NCI-H2196 treated with DMSO at 0.1 percent for 48 hours (cell line): ENCODE measurements at regions not wholly inside any gene's neighbourhood (a gene's known extent, or its start where the extent isn't known, plus 50 kb on each side); places are given as distances from the start of the nearest gene placed in this dataset.
"Not testable (repeated sequence)": the region's sequence is repeated elsewhere in the genome, so short reads cannot be mapped to it uniquely, and the experiment has no call there.

Experiments
- DNase-seq: peaks from one replicate; lab custom pipeline; 2025; ENCODE audit not compliant: unreplicated experiment; lab: John Stamatoyannopoulos, UW

DNA sequence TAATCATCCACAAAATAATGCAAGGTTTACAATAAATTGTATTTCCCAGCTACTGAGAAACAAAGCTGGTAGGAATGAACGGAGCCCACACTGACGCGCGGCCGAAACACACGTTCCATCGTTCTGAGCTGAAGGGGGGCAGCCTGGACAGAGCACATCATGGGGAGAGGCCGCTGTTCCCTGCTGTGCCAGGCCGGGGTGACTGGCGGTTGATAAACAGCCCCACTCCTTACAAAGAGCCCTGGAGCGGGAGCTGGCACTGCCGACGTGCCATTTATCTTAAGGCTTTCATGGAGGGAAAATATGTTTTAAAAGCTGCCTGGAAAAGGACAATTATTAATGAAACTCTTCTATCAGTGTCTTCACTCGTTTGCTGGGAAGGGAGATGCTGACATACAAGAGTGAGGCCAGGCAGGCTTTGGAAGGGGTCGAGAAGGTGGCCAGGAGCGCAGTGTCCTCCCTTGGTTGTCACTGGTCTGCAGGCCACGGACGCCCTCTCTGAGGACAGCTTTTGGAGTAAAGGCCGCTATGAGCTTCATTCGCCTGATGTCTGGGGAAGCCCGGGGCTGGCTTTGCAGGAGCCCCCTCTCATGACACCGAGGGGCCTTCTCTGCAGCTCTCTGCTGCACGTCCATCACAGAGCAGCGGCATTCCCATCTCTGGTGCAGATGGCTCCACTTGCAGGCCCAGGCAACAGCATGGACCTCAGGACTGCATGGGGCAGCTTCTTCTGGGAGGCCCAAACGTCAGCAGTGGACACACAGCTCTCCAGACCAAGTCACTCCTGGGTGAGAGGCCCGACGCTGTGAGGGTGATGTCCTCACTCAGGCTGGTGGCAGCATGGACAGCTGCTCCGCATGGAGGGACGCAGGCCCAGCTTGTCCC, 355.3 kb upstream of the SFSWAP start:
- DNase-seq: no peak

DNA sequence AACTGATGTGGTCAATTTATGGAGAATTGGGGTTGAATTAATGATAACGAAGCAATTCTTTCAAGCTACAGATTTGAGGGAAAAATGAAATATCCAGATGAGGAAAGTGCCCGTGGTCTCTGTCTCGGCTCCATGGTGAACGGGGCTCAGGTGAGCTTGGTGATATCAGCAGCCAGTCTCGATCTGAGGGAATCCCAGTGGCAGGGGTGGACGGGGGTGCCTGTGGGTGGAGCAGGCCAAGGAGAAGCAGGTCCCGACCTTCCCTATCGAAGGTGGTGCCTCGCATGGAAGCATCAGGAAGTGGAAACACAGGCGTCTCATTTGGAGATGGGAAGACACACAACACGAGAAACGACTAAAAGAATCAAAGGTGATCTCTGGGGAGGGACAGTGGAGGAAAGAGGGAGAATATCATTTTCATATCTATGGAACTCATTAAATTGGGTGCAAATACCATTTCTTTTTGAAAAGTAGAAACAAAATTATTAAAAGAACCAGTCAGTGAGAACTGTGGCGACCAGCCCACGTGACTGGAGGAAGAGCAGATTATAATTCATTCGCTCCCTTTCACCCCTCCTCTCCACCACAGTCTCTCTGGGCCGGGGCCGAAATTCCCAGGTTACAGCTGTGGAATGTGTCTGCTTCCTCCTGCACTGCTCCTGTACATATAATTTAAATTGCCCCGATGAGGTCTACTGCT, 354.3 kb upstream of the SFSWAP start:
- DNase-seq: no peak

DNA sequence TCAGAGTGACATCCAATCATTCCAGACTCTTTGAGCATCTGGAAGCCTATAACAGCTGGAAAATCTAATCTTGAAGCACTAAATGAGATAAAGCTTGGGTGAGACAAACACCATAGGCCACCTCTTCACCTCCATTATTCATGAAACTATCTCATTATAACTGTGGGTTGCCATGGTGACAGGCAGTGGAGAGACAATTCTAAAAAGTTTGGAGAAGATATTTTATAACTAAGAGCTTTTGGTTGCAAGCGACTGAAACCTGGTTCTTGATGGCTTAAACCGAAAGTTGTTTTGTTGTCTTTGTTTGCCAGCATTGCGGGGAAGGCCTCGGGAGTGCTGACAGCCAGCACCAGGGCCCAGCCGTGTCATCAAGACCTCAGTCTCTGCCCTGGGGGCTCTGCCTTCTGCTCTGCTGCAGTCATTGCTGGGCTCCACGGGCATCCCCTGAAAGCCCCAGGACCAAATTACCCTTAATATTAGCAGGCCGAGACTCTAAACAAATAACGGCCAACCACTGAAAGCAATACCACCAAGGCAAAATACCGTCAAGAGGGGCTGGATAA, 353.6 kb upstream of the SFSWAP start:
- no peak for DNase-seq

DNA sequence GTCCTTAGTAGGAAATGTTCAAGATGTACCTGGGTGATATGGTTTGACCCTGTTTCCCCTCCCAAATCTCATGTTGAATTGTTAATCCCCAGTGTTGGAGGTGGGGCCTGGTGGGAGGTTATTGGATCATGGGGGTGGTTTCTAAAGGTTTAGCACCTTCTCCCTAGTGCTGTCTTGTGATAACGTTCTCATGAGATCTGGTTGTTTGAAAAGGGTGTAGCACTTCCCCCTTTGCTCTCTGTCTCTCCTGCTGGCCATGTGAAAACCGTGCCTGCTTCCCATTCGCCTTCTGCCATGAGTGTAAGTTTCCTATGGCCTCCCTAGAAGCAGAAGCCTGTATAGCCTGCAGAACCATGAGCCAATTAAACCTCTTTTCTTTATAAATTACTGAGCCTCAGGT, 353.0 kb upstream of the SFSWAP start:
- no peak for DNase-seq

DNA sequence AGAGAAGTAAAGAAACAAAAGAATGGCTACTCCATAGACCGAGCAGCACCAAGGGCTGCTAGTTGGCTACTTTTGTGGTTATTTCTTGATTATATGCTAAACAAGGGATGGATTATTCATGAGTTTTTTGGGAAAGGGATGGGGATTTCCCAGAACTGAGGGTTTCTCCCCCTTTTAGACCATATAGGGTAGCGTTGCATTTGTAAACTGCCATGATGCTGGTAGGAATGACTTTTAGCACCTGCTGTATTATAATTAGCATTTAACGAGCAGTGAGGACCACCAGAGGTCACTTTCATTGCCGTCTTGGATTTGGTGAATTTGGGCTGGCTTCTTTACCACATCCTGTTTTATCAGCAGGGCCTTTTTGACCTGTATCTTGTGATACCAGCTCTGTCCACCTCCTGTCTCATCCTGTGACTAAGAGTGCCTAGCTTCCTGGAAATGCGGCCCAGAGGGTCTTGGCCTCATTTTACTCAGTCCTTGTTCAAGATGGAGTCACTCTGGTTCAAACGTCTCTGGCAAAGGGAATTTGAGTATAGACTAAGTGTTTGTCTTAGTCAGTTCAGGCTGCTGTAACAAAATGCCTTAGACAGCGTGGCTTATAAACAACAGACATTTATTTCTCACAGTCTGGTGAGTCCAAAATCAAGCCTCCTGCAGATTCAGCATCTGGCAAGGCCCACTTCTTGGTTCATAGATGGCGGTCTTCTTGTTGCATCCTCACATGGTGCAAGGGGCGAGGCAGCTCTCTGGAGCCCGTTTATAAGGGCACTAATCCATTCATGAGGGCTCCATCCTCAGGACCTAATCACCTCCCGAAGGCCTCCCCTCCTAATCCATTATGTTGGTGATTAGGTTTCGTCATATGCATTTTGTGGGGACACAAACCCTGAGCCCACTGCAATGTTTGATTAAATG, 348.3 kb upstream of the SFSWAP start:
- no peak for DNase-seq

DNA sequence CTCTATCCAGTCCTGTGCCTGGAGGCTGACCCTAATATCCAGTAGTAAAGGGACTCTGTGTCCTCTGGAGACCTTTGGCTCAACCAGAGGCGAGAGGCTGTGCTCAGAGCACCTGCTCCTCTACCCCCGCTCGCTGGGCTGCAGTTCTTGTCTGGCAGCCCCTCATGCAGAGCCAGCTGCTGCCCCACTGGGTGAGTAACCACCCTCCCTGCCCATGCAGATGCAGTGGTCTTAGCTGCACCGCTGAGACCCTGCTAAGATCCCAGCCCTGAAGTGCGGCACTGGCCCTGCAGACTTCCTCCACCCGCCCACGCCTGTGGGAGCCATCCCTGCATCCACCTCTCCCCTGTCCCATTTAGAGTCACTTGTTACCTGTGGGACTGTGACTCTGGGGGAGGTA, 347.5 kb upstream of the SFSWAP start:
- no peak for DNase-seq

DNA sequence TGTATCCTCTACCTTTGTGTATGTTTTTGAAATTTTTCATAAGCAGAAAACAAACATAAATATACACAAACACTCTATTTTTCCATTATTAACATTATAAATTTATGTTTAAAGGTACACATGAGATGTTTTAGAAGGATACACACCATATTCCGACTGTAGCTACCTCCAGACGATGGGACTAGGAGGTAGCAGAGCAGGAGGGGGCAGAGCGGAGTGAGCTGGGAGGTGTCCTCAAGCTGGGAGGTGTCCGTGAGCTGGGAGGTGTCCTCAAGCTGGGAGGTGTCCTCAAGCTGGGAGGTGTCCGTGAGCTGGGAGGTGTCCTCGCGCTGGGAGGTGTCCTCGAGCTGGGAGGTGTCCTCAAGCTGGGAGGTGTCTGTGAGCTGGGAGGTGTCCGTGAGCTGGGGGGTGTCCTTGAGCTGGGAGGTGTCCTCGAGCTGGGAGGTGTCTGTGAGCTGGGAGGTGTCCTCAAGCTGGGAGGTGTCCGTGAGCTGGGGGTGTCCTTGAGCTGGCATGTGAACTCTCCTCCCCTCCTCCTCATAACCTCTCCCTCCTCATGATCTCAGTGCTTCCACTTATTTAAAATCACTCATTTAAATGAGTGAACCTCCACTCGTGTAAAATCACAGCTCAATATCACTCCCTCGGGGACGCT, 346.9 kb upstream of the SFSWAP start:
- DNase-seq: no peak

DNA sequence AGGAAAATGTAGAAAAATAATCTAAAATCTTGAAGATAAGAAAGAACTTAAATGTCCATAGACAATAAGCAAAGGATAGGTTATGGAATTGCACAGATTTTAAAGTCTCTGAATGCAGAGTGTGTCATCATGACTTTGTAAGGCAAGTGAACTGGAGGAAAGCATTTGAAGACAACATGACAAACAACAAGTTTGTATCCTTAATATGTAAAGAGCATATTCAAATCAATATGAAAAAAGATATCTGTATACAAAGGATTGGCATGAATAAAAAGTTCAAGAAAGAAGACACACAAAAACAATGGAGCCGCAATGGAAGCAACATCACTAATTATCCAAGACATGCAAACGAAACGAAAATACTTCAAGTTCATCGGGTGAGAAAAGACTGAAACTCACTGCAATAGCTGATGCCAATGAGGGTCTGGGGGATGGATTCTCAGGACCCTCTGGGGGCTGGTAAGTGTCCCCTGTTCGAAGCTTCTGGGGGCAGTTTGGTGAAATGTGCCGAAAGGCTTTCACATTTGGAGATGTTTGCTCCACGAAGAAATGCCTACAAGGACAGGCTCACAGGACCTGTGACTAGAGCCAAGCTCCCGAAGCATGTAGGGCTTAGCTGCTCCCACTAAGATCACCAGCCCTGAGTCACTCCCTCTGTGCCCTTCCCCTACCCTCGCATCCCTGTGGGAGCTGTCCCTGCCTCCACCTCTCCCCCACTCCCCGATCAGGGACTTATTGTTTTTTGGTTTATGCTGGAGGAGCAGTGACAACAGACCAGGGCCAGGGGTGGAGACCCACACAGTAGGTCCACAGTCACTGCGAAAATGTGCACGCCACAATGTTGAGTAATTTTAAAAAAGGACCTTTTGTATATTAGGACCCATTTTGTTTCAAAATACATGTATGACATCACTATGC, 345.7 kb upstream of the SFSWAP start:
- no peak for DNase-seq

DNA sequence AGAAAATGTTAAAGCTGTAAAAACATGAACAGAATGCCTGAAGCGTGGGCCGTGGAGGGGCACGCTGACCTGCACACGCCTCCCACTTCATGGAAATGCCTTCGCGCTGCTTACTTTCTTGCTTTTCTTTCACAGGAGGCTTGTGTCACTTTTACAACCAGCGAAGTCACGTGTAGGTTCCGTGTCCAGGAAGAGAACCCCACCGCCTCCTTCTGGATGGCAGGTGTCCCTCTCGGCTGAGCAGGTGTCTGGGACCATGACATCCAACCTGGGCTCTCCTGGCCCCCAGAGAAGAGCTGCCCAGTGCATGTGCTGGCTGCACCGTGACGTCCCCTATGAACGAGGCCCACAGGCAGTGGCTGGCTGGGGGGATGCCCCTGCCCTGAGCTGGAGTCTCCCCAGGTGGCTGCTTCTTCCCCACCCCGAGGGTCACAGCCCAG, 345.0 kb upstream of the SFSWAP start:
- DNase-seq: no peak

DNA sequence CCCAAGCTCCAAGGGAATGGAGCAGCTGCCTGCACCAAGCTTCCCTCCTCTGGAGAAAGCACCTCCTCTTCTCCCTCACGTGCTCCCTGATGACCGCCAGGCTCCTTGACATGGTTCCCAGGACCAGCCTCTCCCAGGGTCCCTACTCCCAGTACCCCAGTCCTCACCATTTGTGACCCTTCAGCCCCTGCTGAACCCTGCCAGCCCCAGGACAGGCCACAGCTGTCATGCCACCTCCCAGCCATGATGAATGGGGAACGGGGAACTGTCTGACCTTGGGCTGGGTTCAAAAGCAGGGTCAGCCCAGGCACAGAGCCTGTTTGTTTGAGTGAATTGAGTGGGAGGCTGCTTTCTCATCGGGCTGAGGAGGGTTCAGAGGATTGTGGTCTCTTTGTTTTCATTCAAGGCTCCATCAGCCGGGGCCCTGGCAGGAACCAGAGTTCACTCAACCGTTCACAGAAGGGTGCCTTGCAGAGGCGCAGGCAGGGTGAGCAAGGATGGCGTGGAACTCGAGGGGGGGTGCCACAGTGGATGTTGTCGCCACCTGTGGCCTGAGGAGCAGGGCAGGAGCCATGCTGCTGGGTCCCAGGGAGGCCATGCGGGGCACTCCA, 344.5 kb upstream of the SFSWAP start:
- DNase-seq: no peak

DNA sequence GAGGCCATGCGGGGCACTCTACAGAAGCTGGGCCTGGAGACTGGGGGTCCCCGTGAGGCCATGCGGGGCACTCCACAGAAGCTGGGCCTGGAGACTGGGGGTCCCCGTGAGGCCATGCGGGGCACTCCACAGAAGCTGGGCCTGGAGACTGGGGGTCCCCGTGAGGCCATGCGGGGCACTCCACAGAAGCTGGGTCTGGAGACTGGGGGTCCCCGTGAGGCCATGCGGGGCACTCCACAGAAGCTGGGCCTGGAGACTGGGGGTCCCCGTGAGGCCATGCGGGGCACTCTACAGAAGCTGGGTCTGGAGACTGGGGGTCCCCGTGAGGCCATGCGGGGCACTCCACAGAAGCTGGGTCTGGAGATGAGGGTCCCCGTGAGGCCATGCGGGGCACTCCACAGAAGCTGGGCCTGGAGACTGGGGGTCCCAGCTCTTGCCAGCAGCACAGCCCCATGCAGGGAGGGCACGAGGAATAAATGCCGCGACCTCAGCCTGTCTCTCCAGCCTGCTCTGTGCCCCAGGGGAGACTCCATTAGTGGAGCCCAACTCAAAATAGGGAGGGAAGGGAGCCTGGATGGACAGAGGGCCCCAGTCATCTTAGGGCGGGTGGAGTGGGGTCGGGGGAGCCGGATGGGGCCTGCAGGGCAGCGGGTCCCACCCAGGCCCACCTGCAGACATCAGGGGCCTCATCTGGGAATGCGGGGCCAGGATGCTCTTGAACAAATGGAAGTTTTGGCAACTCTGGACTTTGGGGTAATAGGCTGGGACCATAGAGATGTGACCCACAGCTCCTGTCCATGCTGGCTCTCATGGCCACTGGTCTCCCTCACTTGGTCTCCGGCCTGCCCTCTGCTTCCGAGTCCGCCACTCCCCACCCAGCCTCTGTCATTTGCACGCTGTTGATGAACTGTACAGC, 343.6 kb upstream of the SFSWAP start:
- not testable (repeated sequence) for DNase-seq

DNA sequence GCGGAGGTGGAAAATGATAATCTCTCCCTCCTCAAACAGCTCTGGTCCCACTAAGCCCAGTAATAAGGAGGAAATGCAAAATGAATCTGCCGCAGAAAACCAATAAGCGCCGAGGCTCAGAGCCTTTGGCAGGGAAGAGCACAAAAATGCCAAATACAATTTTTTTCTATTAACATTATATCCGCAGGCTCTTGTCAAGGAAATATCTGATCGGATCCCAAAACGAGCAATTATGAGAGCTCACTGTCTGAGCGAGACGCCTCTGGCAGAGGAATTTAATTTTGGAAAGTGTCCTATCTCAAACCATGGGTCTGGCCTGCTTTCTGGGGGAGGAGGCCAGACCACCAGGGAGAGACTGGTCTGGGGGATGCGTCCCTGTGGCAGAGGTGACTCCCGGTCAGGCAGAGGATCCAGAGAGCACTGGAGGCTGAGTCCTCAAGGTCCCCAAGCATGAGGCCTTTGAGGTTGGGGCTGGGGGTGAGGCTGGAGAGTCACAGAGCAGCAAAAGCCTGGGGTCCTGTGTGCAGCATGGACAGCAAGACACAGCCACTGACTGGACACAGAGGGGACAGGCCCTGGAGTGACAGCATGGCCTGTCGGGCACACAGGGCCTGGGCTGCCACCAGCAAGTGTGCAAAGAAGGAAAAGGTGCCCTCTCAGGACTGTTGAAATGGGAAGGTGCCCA, 342.8 kb upstream of the SFSWAP start:
- DNase-seq: no peak

DNA sequence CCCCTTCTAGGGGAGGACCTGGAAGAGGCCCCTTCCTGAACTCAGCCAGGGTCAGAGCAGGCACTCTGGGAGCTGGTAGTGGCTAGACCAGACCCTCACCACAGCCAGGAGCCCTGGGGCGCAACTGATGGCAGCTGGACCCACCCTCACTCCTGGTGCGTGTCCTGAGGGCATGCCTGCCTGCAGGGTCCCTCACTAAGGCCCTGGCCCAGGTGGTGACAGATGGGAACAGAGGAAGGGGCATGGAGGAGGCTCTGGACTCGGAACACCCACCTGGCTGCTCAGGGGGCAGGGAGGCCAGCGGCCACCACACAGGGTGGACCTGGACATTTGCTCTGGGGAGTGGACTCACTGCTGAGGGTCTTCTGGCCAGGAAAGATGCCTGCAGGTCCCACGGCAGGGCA, 342.2 kb upstream of the SFSWAP start:
- no peak for DNase-seq

DNA sequence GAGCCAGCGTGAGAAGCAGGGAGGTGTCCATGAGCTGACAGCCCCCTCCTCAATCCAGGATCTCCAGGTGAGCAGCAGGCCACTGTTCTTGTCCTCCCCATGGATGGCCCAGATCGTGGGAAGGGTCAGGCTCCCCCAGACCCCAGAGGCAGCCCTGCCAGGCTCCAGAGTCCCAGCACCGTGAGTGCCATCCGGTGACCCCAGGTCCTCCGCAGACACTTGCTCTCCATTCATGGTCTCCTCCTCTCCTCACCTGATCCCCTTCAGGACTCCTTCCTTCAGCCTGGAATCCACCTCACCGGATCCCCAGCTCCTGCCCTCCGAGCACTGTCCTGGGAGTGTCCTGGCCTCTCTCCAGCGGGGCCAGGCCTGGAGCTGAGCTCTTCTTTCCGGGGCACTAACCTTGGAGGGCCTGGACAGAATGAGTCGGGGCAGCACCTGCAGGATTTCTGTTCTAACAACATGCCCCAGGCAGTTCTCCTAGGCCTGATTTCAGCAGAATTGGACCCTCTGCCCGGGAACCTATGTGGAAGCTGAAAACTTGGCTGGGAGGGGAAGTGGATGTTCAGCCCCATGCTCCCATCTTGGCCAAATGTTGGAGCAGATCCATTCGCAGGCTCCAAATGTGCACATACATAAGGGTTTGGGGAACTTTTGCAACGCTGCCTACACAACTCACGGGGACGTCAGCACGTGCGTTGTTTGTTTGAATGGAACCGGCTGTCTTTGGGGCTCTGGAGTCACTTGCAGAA, 341.6 kb upstream of the SFSWAP start:
- DNase-seq: no peak

DNA sequence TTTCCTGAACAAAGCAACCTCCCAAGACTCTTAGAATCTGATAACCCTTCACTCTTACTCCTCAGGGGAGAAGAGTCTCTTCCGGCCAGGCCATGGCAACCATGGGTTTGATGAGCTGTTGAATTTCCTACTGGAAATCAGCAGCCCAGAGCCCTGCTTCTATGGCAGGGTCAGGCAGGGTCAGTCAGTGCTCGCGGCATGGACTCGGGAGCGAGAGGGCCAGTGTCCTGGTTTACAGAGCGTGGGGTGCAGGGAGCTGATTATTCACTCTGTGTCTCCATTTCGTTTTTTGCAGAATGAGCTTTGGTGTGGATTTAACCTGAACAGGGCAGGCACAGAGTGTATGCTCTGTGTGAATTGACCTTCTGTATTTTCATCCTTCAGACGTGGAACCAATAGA, 340.6 kb upstream of the SFSWAP start:
- no peak for DNase-seq

DNA sequence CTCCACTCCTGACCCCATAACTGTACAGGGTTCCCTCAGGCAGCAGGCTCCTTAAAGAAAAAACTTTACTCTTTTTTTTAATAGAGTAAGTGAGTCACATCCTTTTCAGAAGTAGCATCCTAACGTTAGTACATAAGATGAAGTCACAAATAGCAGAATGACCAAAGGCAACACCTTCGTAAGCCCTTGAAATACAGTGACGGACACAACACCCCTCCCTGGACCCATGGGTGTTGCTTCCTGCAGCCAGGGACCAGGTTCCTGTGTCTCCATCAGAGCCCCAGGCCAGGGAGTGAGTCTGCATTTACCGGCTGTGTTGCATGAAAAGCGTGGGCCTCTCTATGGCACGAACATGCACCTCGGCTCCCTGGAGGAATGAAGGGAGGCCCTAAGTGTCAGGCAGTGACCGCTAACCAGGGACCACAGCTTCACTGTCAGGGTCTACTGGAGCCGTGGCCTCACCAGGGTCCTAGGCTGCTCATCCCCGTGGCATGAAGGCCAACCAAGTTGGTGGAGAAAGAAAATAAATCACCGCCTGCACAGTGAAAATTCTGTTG, 340.0 kb upstream of the SFSWAP start:
- DNase-seq: no peak
